ENCODE measurements at regions not wholly inside any gene's neighbourhood (a gene's known extent, or its start where the extent isn't known, plus 50 kb on each side); places are given as distances from the start of the nearest gene placed in this dataset.

DNA sequence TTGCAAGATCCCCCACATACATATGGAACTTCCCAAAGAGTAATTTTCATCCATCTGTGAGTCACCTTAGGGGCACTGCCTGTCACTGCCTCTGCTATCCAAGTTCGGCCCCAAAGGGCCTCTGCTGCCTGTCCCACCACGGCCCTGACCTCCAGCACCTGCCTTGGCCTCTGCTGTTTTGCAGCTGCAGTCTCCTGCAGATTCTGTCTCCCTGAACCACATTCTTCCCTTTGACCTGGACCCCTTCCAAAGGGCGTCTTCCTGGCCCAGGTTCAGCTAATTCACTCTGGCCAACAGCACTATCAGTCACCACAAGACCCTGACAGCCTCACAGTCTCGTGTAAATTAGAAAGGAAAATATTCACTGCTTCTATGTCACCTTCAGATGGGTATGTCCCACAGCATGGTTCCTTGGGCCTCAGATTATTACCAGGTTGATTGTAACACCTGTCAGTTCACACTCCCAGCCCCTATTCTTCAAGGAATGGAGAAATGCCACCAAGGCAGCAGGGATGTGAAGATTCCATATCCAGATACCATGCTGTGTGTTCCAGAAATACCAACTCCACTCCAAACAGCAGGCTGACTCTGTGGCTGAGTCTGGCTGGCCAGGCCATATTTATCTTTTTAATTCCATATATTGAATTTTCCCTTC, 479.3 kb downstream of the ARHGEF28 start:
- DNase-seq, result no peak

DNA sequence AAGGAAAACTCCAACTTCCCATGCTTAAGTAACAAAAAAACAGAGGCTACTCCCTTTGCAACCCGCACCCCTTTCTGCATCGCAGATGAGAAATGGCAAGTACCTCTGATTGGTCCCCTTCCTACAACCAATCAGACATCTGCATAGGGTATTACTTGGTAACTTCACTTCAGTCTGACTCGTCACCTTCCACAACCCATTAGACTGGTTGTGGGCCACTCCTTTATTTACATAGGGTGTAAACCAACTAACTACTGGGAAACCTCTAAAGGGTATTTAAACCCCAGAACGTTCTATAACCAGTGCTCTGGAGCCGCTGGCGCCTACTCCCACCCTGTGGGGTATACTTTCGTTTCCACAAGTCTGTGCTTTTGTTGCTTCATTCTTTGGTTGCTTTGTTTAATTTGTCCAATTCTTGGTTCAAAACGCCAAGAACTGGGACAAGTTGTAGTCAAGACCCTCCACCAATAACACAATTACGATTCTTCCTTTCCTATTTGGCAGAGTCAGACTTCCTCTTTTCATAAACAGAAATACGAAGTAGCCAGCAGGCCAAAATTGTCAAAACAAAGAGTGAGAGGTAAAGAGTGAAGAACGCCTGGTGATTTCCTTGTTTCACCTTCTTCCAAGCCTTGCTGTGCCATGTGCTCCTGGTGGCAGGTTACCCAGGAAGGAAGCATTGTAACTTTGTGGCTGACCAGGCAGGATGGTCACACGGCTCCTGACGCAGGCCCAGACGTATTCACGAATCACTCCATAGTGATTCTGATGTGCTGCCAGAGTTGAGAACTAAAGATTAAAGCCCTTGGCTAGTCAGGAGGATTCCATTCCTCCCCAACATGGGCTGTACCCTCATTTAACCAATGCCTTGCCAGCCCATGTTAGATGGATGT, 477.4 kb downstream of the ARHGEF28 start:
- DNase-seq, result no peak

DNA sequence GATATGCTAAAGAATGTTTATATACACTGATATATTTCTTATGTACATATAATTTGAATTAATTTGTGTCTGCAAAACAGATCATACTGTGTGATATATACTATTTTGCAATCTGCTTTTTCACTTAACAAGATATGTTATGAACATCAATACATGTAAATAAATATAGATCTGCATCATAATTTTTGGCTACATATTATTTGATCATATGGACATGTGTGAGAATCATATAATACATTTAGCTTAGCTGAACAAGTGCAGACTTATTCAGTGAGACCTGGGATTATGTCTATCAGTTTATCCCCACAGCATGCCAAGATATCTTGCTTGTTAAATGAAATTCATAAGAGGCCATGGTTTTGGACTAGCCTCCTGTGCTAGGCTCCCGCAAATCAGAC, 474.3 kb downstream of the ARHGEF28 start:
- DNase-seq, result no peak

DNA sequence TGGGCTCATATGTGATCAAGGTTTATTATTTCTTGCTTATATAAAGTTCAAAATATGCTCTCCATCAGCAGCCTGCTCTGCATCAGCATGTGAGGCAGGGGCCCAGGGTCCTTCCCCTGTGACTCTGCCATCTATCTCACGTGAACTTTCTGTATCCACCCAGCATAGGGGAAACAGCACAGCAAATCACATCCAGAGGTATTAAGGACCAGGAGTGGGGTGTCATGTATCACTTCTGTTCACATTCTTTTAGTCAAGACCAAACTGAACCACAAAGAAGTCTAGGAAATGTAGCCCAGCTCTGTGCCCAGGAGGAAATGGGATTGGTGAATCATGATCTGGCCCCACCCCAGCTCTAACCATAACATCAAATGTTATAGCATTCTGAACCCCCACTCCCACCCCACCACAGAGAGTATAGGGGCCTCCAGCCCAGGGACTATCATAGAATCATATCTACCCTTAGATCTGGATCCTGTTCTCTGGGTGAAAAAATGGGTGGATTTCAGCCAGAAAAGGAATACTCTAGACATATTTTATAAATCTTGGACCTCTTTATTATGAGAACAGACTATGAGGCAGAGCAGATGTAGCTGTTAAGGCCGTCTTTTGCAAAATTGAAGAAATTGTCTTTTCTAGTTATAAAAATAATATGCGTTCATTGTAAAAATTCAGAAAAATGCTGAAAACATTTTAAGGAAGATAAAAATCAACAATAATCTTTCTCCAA, 473.7 kb downstream of the ARHGEF28 start:
- DNase-seq, result no peak

DNA sequence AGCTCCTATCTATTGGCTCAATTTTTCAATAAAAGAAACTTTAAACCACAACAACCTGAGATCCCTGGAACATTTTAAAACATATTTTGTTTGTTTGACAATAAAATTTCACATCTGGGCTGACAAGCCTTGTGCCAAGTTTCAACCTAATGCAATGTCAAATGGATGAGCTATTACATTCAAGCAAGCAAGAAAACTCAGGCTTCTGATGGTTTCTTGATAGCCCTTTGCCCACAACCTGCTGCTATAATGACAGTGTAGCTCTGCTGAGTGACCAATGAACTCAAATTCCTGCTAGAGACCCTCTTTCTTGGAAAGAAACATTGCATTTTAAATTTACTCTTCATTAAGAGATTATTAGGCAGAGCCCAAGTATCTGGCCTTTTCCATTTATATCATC, 472.9 kb downstream of the ARHGEF28 start:
- DNase-seq, result no peak

DNA sequence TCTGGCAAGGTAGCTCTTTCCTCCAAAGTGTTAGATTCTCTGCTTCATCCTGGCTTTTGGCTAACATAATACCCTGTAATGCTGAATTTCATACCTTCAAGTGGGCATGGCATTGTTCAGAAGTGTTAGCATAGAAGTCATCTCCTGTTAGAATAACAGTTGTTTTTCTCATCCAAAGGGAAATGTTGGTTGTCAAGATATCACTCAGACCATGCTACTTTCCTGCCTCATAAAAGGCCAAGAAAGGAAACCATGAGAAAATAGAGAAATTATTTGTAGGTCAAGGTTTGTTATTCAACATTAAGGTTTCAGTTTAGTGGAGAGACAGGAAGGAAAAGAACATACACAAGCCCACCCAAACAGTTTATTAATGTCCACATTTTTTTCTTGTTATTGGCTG, 472.5 kb downstream of the ARHGEF28 start:
- DNase-seq, result no peak

DNA sequence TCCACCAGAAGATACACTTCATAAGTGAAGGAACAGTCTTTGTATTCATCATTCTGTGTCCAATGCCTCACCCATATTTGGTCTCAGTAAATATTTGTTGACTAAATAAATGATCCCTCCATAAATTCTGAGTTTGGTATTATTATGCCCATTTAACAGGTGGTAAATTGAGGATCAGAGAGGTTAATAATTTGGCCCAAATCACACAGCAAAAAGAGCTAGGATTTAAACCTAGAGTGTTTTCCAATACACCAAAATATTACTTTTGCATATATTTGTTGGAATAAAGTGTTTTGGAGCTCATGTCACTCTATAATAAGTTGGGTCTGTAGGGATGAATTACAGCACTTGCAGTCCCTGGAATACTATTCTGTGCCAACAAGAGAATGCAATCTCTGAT, 470.3 kb downstream of the ARHGEF28 start:
- no peak for DNase-seq

DNA sequence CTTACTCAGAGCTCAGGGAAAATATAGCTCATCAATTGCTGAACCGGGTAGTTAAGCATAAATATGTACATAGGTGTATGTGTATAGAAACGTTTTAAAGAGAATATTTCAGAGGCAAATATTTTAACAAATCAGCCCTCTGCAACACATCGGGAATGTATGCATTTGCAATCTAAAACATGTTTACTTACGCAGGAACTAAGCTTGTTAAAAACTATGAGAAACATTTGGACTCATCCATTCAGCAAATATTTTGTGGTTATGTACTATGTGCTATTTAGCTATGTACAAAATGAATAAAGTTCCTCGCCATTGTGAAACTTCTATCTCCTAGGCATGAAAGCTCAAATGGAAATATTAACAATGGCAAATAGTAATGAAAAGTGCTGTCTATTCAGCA, 469.9 kb downstream of the ARHGEF28 start:
- no peak for DNase-seq

DNA sequence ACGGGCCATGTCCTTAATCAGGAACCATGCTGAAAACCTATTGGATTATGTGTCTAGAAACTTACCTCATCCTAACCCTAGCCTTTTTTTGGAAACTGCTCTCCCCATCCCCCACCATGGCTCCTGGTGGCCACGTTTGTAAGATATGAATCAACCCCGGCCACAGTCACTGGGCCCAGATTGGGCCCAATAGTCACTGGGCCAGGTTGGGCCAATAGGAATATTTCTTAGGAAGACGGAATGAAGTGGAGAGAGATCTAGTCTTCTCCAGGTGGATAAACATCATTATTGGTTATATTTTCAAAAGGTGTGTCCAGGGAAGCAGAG, 468.7 kb downstream of the ARHGEF28 start:
- DNase-seq, result no peak

DNA sequence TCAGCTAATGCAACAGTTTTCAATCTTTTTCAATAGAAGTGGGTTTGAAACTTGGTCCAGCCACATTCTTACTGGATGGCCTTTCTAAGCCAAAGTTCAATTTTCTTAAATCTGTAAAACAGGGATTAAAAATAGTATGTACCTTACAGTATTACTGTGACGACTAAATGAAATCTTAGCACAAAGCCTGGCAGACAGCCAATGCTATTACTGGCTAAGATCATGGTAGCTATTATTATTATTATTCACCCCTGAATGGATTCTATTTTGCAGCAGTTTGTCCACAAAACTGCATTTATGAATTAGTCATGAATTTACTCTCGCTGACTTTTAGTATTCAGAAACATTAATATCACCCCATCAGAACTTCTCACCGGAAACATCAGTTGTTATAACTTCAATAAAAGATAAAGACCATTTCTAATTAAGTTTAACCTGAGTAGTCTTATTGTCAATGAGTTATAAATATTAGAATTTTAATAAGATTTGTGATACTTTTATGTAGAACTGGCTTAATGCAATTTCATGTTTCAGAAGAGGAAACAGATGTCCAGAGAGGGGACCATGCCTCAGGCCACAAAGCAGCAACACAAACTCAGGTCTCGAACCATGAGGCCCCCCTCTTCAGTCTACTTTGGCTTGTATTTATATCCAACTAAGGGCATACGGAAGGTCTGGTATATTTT, 468.2 kb downstream of the ARHGEF28 start:
- DNase-seq, result no peak

DNA sequence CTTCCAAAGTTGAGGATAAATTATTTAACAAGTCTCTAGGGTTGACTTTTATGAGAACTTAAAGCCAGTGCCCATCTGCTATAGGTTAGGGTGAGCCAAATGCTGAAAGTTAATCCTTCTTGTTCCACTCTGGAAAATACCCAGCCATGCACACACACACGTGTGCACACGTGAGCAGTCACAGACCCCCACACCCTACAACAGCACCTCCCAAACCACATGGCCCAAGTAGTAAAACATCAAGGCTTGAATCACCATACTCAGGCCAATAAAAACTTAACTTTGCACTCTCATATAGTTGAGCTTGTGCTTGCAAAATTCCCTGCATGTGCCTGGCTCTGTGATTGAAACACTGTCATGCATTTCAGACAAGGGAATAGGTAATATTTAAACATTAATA, 467.6 kb downstream of the ARHGEF28 start:
- DNase-seq, result no peak

DNA sequence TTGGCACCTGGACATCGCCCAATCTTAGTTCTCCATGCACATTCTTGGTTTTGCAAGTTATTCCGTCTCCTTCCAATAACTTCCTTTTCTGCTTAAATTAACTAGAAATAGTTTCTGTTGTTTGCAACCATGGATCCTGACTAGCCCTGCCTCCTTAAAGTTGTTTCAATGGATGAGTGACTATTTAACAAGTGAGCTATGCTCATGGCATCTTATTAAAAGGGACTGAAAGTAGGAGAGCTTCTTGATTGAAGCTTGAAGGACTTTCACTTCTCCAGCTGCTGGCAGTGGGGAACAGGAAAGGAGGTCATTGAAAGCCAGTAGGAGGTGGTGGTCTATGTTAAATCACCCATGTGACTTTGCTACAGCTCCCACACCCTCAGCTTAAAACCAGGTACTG, 466.8 kb downstream of the ARHGEF28 start:
- no peak for DNase-seq

DNA sequence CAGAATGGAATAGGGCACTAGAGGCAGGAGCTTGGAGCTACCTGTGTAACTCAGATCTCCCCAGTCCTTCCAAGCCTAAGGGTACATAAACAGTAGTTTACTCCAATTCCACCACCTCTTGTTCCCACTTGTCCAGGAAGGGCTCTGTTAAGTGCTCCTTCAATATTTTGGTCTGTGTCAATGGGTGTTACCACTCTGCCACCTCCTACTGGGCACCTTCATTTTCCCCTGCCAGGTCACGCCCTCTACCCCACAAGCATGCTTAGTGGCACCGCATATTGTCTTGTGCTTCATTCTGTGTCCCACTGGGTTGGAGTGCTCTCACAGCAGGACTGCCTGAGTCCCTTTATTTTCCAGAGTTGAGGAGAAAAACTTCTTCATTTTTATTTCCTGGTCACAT, 459.8 kb downstream of the ARHGEF28 start:
- DNase-seq, result peak; percentile 23

DNA sequence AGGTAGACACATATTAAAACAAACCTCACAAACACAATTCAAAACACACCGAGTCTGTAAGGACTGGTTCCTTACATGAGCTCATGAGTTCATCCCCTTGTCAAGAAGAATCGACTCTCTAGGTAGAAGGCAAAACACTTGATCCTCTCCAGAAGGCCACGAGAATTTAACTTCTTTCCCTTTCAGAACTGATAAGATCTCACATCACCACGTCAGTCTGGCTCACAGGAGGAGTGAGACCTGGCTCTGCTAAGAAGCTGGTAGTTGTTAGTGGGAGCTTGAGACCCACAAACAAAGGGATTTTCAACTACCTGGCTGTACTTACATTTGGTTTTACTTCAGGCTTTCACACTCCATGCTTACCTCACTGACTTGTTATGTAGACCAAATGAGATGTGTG, 459.2 kb downstream of the ARHGEF28 start:
- no peak for DNase-seq

DNA sequence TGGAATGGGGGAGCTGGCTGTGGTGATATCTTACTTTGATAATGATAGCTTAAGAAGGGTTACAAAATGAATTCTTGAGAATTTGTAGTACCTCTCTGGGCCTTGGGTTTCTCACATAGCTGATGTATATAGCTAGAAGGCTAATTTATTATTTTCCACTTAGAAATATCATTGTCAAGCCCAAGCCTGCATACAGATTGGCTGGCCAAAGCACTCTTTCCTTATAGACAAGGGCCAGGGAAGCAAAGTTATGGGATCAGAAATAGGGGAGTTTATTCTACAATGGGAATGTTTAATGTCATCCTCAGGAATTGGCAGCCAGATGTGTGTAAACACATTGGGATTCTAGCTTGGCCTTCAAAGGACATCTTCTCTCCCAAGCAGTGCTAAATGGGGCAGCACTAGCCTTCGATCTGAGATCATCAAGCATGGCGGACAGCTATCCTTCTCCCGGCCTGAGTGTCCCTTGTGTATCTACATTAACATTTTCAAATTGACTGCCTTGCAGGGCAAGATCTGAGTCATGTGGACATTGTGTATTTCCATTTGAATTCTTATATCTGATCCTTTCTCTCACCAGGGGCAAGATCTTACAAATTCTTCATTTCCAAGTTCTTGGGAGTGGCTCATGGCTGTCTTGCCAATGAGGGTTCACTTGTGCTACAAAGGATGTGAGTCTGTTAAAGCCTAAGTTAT, 457.2 kb downstream of the ARHGEF28 start:
- DNase-seq, result no peak

DNA sequence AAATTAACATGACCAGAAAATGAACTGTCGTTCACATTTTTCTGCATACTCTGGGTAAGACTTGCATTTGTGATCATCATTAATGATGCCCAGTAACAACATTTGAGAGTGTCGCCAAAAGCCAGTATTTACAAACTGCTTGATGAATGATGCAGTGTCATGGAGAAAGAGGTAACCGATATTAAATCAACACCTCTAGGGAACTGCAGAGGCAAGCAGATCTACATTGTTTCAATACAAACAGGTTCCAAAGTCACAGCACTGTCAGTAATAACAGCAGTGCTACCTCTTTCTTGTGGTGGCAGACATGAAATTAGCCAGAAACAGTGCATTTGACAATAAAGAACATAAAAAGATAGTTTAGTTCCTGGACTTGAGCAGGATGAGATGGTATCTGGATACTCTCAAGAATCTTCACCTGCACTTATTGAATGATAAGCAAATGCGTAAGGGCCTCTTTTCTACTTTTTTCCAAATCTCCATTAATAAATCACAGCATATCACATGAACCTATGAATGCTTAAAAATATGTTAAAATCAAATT, 456.6 kb downstream of the ARHGEF28 start:
- peak; percentile 62 for DNase-seq

DNA sequence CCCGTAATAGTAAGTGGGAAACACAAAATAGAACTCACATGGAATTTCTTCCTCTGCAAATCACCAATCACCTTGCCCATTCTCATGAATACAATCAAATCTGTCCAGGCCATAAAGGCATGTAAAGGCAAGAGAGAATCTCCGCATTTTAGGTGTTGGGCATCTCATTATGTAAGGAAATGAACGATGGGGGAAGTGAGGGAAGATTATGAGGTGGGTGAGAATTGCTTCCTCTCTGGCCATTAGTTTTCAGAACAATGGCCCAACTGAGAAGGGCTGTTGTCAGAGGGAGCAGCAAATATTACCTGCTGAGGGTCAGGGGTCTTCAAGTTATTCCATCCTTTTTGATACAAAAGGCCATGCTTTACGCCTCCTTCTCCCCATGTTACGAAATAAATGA, 455.1 kb downstream of the ARHGEF28 start:
- peak; percentile 50 for DNase-seq

DNA sequence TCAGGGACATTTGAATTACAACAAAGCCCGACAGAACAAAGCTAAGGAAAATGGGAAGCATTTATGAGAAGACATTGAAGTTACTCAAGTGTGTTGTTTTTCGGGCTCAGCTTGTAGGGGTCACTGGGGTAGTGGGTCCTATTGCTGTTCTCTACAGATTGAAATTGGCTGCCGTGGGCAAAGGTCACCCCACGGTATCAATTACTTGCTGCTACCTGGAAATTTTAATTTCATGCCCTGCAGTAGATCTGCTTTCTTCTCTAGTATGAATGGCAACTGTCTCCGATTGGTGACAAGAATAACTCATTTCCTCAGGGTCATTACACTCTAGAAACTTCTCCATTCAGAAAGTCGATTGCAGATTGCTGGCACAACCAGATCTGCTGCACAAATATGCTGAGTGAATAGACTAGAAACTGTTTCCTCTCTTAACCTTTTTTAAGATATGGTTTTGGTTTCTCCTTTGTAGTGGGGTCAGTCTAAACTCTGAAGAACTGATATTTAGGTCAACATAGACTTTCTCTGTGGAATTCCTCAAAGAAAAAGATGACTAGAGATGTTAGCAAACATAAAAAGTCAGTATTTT, 454.1 kb downstream of the ARHGEF28 start:
- DNase-seq, result no peak

DNA sequence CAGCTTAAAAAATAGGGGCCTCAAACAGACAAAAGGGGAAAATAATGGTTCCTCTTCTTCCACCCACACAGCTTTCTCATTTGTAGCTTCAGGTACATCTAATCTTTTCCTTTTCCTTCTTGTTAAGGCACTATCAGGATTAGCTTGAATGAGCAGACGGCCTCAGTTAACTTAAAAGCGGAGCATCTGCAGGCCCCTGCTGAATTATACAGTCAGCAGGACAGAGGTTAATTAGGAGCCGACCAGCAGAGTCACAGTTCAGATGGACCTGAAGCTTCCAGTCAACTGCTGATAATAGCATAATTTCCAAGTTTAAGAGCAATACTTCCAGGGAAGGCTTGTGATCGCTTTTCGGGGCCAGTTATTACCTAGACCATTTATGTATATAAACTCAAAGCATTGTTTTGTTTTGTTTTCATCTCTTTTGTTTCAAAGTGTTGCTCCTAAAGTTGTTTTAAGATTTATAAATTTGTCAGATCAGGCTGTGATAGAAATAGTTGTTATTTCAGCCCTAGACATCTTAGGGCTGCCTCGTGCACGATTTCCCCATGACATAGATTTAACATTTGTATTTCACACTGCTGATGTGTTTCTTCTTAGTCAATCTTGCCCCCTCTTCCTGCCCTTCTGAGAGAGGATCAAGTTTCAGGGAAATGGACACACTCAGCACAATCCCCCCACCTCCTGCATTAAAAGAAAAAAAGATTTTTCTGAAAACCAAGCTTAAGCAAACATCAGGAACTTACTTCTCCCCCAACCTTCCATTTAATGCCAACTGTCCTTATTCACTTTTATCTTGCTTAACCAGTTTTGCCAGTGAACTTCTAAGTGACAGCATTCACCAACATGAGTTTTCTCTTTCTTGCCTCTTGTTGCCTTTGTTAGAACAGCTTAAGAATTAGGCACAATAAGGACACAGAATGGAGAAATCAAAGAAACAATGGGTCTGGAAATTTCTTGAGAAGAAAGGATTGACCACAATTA, 449.8 kb downstream of the ARHGEF28 start:
- DNase-seq, result peak; percentile 21

DNA sequence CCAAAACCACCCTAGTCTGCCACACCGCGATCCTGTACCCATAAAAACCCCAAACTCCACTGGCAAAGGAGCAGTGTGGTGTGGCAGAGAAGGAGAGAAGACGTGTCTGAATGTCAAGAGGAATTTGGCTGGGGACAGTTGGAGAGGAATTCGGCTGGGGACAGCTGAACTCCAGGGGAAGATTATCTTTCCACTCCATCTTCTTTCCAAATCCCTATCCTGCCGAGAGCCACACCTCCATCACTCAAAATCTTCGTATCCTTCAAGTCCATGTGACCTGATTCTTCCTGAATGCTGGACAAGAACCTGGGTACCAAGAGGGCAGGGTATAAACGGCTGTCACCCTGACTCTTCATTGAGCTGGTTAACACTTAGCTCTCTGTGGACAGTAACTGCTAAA, 448.1 kb downstream of the ARHGEF28 start:
- DNase-seq, result no peak

DNA sequence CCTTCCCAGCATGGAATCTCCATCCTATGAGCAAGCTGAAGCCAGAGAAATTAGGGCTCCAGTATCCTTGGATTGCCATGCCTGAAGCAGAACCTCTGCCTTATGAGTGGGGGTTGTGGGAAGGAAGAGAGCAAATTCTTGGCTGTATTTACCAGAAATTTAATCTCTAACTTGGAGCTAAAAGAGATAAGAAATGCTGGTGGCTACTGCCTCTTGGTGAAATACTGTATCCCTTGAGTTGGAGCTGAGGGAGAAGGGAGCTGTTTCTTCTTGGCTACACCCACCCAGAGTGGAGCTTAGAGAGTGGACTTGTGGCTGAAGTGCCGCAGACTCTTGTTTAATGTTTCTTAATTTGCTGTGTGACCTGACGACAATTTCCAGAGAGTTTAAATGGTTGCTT, 447.3 kb downstream of the ARHGEF28 start:
- no peak for DNase-seq

Measured in NCI-H146 (cell line).